Right atrium auricular region (tissue), 2 donors: ENCODE measurements at regions not wholly inside any gene's neighbourhood (a gene's known extent, or its start where the extent isn't known, plus 50 kb on each side); places are given as distances from the start of the nearest gene placed in this dataset.

Experiments used
- DNase-seq: peaks from one replicate; pipeline ENCODE4 v3.0.0-alpha.2; 2019; ENCODE audit warnings: low spot score
- H3K27ac ChIP-seq, 2 donors: fragments of 200-600 bp; sonication (generic); 1 replicate in 1 of 2; 2 replicates in 1 of 2; pipeline ENCODE4 v1.5.1; 2016 to 2019
- H3K27me3 ChIP-seq, 2 donors: fragments of 200-600 bp; sonication (generic); one replicate each; pipeline versions ENCODE4 v1.5.1 to v1.6.0; 2017 to 2019
- H3K36me3 ChIP-seq: fragments of 200-600 bp; sonication (generic); one replicate; pipeline ENCODE4 v1.5.1; 2016
- H3K4me1 ChIP-seq, 2 donors: fragments of 200-600 bp; sonication (generic); one replicate each; pipeline versions ENCODE4 v1.5.1 to v1.6.0; 2017 to 2019
- H3K4me3 ChIP-seq, 2 donors: fragments of 200-600 bp; sonication (generic); 1 replicate in 1 of 2; 2 replicates in 1 of 2; pipeline ENCODE4 v1.5.1; 2017 to 2019; ENCODE audit warnings: mild to moderate bottlenecking in 1 of 2, moderate library complexity in 1 of 2
- H3K9me3 ChIP-seq, 2 donors: fragments of 200-600 bp; sonication (generic); one replicate each; pipeline ENCODE4 v1.5.1; 2019
- CTCF ChIP-seq, 2 donors: fragments of 200-600 bp; sonication (generic); IDR thresholded peaks; one replicate each; pipeline ENCODE4 v1.5.1; 2019; ENCODE audit warnings: antibody characterized with exemption in 2 of 2

DNA sequence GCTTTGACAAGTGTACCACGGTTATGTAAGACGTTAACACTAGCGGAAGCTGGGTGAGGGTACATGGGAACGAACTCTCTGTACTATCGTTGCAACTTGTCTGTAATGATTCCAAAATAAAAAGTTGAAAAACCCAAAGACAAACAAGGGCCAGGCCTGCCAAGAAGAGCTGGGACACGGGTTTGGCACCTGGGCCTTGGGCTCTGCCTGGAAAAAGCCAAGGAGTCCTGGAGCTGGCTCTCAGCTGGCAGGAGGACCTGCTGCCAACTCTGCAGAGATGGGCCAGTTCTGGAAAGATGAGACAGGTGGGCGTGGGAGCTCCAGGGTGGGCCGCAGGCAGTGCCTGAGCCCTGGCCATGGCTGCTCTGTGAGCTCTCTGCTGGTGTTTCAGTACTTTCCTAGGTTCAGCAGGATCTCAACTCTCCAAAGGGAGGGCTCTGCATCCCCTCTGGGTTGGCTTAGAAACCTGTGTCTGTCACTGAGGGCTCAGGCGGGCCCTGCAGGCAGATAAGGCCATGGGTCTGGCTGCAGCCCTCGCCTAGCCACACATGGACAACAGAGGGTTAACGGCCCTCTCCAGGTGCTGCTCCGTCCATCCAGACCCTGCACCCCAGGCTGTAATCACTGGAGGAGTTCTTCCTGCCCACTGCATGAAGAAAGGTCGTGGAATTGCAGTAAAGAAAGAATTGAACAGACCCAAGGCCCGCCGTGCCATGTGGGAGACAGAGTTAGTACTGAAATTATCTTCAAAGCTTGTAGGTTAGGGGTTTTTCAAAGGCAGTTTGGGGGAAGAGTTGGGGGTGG is 89.9 kb downstream of the RHOB start:
- no peak for TF ChIP-seq CTCF (IDR thresholded peaks at IDR 0.05)
- Histone ChIP-seq H3K27me3 (no peaks in the 10 kb centered on the region), H3K36me3 (no peaks in the 10 kb centered on the region), H3K27ac (no peak overlapping the region), H3K4me3 (no peak overlapping the region), H3K9me3 (no peaks in the 10 kb centered on the region), H3K4me1 (peaks cover 0 to 54% of the 10 kb centered on the region in 2 donors)
- no peak for DNase-seq

- Histone ChIP-seq H3K36me3 (no peaks in the 10 kb centered on the region), H3K27ac (peak overlapping the region; percentile 7 to 44), H3K9me3 (no peaks in the 10 kb centered on the region), H3K27me3 (no peaks in the 10 kb centered on the region), H3K4me3 (no peak overlapping the region), H3K4me1 (peaks cover 0 to 47% of the 10 kb centered on the region in 2 donors)
- no peak for DNase-seq
- no peak for TF ChIP-seq CTCF (IDR thresholded peaks at IDR 0.05)
Observed at GRCh38 chr2:20537423-20538307, 90.8 kb downstream of the RHOB start.

DNA sequence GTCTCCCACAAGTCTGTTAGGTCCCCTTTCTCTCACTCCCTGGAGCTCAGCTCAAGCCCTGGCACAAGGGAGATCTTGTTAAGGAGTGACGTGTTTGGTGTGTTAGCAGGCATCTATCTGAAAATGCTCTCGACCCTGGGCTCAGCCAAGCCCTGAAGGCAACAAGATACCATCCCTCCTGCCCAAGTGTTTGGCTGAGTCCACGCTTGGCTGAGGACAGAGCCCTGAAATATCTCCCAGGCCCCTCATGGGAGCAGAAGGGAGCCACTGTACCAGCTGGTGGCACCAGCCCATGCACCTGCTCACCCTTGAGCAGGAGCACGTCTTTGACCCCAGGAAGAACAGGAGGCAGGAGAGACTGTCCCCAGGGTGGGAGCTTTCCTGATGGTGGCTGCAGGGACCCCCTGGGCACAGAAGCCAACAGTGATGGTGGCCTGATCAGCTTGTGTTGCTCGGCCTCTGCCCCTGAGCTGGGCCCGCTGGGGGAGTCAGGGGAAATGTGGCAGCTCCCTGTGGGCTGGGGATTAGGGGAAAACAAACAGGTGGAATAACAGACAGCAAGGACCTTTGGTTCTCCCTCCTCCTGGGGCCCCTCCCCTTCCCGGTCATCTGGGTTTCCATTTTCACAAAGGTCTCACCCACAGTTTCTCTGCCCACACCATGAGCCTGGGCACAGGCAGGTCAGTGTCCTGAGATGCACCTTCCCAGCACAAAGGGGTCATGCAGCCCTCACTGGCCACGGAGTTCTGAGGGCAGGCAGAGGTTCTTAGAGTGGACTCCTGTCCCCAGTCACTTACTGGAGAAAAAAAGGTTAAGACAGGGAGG is 91.6 kb downstream of the RHOB start:
- H3K27me3 ChIP-seq: no peaks in the 10 kb centered on the region
- no peak overlapping the region for H3K4me3 ChIP-seq
- no peak for DNase-seq
- peak overlapping the region; percentile 7 to 44 for H3K27ac ChIP-seq
- H3K4me1 ChIP-seq: peaks cover 0 to 48% of the 10 kb centered on the region in 2 donors
- H3K9me3 ChIP-seq: no peaks in the 10 kb centered on the region
- no peak for TF ChIP-seq CTCF (IDR thresholded peaks at IDR 0.05)
- no peaks in the 10 kb centered on the region for H3K36me3 ChIP-seq

GRCh38 chr2:20539133-20539719 is 92.4 kb downstream of the RHOB start:
- H3K9me3 ChIP-seq: no peaks in the 10 kb centered on the region
- TF ChIP-seq CTCF (IDR thresholded peaks at IDR 0.05): no peak
- H3K4me1 ChIP-seq: peaks cover 0 to 48% of the 10 kb centered on the region in 2 donors
- no peaks in the 10 kb centered on the region for H3K36me3 ChIP-seq
- no peak for DNase-seq
- no peak overlapping the region for H3K4me3 ChIP-seq
- H3K27ac ChIP-seq: peak overlapping the region in 1 of 2 donors; percentile 36
- no peaks in the 10 kb centered on the region for H3K27me3 ChIP-seq
